HG03432 (cell line): ENCODE measurements at regions not wholly inside any gene's neighbourhood (a gene's known extent, or its start where the extent isn't known, plus 50 kb on each side); places are given as distances from the start of the nearest gene placed in this dataset.
"Not testable (repeated sequence)": the region's sequence is repeated elsewhere in the genome, so short reads cannot be mapped to it uniquely, and the experiment has no call there.

Source experiments
- ATAC-seq: cut with Tn5 transposase; IDR thresholded peaks from one replicate; pipeline ENCODE4 v1.9.1; 2021; ENCODE audit warnings: mild to moderate bottlenecking, moderate library complexity; ENCODE audit not compliant: unreplicated experiment

DNA sequence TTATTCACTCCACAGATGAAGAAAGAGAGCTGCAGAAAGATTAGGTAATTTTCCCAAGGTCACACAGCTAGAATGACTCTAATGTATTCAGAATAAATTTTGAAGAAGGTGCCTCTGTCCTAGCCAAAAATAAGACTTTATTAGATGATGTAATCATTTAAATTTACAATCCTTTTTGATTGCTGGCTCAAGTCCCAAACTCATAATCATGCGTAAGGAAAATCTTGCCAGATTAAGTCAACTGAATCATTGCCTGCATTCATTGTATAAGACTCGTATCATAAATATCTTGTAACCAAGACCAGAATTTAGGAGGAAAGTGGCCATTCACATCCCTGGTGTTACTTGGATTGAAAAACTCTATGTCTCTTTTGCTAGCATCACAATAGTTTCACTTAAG lies 53.1 kb upstream of the STK39 start:
- no peak for ATAC-seq

DNA sequence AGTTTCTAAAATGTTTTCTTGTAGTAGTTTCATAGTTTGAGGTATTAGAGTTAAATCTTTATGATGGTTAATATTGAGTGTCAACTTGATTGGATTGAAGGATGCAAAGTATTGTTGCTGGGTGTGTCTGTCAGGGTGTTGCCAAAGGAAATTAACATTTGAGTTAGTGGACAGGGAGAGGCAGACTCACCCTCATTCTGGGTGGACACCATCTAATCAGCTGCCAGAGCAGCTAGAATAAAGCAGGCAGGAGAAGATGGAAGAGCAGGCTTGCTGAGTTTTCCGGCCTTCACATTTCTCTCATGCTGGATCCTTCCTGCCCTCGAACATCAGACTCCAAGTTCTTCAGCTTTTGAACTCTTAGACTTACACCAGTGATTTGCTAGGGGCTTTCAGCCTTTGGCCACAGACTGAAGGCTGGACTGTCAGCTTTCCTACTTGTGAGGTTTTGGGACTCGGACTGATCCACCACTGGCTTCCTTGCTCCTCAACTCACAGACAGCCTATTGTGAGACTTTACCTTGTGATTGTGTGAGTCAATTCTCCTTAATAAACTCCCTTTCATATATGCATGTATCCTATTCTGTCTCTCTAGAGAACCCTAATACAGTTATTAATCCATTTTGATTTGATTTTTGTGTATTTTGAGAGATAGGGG lies 56.8 kb upstream of the STK39 start:
- ATAC-seq: no peak

DNA sequence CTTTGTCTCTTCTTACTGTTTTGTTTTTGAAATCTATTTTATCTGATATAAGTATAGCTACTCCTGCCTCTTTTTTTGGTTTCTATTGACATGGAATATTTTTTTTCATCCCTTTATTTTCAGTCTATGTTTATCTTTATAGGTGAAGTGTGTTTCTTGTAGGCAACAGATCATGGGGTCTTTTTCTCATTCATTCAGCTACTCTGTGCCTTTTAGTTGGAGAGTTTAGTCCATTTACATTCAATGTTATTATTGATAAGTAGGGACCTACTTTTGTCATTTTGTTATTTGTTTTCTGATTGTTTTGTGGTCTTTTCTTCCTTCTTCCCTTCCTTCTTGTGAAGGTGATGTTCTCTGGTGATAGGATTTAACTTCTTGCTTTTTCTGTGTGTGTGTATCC lies 60.0 kb upstream of the STK39 start:
- no peak for ATAC-seq

DNA sequence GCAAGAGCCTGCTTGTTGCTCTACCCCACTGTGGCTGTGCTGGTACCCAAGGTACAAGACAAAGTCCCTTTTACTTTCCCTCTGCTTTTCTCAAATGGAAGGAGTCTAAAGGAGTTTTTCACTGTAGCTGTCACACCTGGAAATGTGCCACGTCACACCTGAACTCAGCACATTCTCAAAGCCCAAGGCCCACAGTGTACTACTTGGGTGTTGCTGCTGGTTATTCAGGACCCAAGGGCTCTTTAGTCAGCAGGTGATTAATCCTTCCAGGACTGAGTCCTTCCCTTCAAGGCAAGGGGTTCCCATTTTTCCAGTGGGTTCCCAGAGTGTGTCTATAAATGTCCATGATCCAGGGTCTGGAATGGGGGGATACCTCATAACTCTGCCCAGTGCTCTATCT lies 63.2 kb upstream of the STK39 start:
- ATAC-seq: no peak

DNA sequence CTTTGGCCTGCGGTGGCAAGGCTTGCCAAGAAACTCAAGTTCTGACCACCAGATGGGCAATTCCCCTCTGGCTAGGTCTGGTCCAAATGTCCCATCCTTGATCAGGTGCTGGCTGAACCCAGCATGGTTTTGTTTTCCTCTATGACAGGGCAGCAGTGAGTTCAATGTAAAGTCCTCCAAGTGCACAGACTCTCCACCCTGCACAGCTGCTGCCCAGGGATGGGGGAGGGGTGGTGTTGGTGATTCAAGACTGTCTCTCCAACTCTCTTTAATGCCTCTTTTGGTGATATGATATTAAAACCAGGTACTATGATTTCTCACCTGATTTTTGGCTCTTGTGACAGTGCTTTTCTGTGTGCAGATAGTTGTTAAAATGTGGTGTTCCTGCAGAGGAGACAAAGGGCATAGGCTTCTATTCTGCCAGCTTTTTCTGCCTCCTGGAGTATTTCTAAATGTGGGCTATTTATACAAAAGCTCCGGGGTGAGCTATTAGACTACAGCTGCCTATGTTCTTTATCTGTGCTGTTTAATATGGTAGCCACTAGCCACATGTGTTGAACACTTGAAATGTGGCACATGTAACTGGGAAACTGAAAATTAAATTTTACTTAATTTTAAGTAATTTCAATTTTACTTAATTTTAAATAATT lies 64.0 kb upstream of the STK39 start:
- ATAC-seq: no peak

DNA sequence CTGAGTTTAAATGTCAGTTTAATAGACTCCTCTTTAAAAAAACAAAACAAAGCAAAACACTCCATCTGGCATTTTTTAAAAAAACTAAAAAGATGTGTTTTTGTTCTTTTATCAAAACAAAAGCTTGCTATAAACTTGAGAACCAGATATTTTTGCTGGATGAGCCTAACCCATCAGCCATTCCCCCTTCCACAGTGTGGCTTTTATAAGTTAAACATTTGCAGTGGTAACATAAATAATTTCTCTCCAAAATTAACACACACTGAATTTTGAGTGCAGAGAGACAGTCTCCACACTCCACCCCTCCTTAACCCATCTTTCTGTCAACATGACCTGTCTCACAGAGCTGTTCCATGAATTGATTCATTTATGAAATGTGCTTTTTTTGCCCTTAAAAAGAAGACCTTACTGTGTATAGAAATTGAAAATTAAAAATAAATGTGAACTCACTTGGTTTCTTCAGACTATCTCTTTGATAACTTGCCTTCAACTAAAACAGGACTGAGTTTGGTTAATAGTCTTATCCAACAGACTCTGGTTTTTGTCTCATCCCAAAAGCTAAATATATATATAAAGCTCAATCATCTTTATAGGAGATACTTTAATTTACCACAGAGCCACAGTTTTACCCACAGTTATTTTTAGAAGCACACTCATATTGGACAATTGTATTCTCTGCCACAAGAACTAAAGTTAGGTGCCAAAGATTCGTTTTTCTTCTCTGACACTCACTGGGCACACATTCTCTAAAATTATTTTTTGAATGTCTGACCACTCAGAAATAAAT lies 64.8 kb upstream of the STK39 start:
- ATAC-seq: no peak

DNA sequence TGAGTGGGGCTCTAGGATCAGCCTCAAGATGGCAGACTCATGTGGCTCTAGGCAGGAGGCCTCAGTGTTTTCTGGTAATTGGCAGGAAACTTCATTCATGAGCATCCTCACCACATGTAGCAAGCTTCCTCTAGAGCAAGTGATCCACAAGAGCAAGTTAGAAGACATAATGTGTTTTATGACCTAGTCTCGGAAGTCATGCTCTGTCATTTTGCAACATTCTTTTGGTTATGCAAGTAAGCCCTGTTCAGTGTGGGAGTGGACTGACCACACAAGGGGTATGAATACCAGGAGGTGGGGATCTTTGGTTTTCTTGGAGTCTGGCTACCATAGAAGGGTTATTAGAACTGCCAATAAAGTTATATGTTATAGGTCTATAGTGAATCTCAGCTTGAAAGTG lies 66.8 kb upstream of the STK39 start:
- ATAC-seq: no peak

DNA sequence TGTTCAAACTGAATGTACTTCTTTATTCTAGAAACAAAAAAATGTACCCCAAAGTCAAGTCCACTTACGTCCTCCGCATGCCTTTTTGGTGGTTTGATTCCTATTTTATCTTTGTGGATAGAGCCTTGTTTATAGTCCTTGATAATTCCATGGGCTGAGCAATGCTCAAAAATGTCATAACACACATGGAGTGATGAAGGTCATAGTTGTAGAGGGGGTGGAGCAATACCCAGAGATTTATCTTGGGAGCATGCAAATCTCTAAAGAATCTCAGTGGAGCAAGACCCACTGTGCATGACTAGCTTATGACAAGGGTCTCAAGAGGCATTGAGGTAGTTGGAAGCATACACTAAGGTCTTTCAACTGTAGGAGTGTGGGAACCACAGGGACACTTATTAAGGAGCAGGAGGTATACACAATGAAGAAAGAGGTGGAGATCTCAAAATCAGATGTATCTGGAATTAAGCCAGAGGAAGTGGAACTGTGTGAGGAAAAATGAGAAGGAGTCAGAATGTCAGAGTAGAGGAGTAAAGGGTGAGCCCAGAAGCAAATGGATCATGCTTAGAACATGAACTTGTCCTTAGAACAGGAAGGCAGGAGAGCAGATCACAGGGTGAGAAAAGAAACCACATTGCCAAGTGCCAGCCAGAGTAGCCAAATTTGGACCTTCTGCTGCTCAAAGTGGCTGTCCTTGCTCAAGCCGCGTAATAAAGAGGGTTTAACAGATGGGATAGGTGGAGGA lies 68.1 kb upstream of the STK39 start:
- no peak for ATAC-seq

DNA sequence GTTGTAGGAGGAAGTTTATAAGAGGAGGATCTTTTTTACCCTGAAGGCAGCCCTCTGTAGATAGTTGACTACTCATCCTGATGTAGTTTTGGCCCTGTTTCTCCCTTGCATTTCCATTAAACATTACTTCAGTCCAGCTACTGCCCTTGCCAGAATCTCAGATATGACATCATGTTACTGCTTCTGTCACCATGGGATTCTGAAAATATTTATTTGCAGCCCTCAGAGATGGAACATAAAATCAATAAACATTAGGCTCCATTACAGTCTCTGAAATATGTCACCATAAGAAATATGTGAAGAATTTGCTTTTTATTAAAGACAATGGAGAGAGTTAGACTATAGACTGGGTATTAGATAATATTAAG lies 68.7 kb upstream of the STK39 start:
- ATAC-seq: no peak

DNA sequence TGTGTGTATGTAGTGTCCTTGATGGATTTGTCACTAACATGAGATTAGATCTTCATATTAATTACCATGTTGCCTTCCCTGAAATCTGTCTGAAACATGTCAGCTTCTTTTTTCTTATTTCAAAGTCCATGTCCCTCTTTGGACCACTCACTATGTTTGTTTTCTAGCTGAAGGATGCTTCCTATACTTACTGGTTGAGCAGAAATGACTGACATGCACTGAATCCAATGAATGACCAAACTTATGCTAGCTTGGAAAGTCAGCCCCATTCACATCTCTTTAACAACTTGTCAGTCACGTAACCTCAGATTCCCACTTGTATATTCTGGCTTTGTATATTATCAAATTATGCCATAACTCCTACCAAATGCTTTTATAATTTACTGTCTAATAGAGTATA lies 69.9 kb upstream of the STK39 start:
- ATAC-seq: no peak

DNA sequence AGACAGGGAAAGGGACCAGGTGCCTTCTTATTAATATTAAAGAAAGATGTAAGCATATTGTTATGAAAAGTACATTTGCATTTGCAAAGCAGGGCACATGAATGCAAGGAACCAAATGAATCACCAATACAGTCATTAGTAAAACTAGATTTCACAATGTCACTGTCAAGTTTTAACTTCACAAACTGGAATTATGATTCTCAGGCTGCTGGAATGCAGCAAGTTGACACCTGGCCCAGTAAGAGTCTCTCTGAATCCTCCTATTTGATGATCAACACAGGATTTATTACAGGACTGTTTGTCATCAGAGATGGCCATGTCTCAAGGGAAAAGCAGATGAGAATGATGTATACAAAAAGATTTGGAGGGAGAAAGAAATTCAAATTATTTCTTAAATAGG lies 72.9 kb upstream of the STK39 start:
- no peak for ATAC-seq

DNA sequence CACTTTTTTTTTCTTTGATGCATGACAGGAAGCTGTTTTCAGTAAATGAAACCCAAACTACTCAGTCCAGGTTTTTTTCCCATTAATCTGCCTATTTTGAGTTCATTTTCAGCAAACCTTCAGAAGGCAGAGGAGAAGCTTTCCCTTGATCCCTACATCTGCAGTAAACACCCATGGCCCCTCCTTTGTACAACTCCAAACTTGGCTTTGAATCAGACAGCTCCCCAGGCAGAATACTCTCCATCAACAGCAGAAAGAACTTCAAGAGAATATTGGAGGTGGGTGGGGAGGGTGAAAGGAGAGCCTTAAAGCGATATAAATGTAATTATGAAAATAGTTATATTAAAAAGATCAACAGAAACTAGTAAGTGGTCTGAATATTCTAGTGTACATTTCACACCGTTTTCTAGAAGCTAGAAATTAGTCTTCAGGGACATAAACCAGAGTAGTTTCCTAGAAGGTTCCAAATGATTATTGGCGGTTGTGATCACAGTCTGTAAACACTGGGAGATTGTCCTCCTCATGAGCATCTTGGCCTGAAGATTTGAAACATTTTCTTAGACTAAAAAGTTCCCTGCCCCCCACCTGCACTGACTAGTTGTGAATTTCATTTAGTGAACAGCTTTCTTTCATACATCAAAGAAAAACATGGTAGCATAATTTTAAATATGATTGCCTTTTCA lies 75.1 kb upstream of the STK39 start:
- no peak for ATAC-seq

DNA sequence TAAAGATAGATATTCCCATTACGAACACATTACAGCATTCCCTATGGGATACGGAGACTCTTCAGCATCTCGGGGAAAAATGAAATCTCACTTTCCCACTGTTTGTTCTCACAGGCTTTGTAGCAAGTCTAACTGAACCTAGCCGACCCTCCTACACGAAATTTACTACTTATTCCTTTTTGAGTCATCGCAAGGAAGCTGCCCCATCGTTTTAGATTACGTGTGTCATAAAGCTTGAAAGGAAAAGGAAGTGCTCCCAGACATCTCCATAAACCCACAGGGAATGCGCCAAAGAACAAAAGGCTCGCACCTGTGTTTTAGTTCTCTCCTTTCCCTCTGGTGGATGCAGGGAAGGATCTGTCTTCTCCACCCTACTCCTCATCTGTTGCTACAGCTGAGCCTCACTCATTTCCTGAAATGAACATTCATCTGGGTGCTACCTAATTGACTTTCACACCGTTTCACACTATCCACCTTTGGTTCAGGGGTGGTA lies 76.2 kb upstream of the STK39 start:
- ATAC-seq: no peak

DNA sequence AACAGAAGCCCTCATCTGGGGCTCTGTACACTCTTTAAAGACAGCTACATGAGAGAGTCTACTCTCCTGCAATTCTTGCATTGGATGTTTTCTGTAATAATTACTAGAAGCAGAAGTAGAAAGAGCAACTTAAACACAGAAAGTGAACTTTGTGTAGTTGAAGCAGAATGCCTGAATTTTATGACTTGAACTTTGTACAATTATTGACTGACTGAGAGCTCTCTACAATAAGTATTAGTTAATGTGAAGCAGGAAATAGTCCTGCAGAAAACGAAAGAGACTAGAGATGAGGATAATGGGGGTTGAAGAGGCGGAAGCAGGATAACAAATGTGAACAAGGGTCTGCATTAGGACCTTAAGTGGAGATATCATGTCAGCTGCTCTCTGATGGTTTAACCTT lies 79.2 kb upstream of the STK39 start:
- ATAC-seq: no peak

DNA sequence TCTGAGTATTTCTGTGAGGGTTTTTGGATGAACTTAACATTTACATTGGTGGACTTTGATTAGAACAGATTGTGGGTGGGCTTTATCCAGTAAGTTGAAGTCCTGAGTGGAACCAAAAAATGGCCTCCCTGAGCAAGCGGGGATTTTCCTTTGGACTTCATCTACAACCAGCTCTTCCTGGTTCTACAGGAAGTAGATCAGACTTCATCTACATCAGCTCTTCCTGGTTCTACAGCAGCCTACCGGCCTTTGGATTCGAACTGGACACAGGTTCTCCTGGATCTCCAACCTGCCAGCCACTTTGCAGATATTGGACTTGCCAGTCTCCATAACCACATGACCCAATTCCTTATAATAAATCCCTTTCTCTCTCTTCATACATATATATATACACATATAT lies 79.9 kb upstream of the STK39 start:
- ATAC-seq: no peak

DNA sequence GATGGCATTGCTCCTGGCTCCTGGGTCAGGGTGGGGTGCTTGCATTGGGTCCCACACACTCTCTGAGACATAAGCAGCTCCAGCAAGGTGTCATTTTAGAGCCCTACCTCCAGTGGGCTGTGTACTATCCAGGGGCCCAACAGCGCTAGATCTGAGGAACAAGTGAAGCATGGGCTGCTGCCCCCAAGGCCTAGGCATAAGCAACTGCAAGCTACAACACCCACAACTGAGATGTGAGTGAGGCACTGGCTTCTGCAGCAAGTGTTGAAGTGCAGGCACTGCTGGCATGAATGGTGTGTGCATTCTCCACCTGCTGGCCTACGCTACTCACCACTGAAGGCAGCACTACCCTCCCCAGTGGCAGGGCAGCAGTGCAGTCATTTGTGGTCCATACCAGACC lies 81.0 kb upstream of the STK39 start:
- ATAC-seq: no peak

DNA sequence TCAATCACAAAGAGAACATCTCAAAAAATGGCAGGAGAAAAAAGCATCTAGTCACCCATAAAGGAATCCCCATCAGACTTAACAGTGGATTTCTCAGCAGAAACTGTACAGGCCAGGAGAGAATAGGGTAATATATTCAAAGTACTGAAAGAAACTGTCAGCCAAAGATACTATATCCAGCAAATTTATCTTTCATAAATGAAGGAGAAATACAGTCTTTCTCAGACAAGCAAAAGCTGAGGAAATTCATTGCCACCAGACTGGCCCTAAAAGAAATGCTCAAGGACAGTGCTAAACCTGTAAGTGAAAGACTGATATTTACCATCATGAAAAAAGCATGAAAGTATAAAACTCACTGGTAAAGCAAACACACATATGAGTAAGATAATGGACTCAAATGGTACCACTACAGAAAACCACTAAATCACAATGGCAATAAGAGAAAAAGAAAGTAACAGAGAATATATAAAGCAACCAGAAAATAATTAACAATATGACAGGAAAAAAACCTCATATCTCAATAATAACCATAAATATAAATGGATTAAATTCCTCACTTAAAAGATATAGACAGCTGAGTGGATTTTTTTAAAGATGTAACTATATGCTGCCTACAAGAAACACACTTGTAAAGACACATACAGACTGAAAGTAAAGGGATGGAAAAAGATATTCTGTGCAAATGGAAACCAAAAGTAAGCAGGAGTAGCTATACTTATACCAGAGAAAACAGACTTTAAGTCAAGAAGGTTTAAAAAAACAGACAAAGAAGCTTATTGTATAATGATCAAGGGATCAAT lies 83.4 kb upstream of the STK39 start:
- ATAC-seq: no peak

DNA sequence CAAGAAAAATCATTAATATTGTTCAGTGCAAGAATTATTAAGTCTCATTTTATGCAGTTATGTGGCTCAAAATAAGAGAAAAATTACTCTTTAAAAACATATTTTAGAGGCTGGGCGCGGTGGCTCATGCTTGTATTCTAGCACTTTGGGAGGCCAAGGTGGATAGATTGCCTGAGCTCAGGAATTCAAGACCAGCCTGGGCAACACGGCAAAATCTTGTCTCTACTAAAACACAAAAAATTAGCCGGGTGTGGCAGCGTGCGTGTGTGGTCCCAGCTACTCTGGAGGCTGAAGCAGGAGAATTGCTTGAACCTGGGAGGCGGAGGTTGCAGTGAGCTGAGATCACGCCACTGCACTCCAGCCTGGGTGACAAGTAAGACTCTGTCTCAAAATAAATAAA lies 87.9 kb upstream of the STK39 start:
- ATAC-seq: not testable (repeated sequence)

DNA sequence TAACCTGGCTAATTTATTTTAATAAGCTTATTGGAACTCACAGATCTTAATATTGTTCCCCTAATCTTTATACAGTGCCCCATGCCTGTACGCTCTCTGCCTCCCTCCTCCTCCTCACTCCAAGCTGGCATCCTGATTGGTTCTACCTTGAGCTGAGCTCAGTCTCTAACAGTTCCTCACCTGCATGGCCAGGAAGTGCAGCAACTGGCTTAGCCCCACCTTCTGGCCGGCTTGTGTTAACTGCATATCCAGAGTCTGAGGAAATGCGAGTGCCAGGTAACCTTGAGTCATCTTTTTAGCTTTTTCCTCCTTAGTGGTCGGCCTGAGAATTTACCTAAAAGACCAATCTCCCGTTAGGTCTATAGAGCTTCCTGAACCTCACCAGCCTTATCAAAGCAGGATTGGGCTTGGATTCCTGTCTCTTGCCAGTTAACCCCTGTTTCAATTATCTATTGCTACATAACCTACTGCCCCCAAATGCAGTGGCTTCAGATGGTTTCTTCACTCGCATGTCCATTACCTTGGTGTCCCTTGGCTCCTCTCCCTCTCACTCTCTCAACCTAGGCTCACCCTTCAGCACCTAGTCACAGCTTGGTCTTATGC lies 89.5 kb upstream of the STK39 start:
- ATAC-seq: peak; percentile 56

DNA sequence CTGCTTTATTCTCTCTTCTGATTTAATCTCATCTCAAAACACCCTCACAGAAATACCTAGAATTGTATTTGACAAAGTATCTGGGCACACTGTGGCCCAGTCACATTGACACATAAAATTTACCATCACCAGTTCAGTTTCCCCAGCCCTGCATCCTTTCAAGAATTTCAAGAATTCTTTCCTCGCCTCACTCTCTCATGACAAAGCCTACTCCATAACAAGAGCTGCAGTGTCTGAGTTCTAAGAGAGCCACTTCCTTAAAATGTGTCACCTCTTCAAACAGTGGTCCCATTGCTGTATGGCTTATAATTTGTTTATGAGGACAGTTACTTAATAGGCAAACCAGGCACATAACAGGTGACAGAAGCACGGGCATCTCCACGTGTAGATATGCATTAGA lies 90.9 kb upstream of the STK39 start:
- no peak for ATAC-seq
